ENCODE measurements at regions not wholly inside any gene's neighbourhood (a gene's known extent, or its start where the extent isn't known, plus 50 kb on each side); places are given as distances from the start of the nearest gene placed in this dataset.
"Not testable (repeated sequence)": the region's sequence is repeated elsewhere in the genome, so short reads cannot be mapped to it uniquely, and the experiment has no call there.

GRCh38 chr4:103318327-103318726 is 120.2 kb upstream of the CENPE start:
- H3K4me3 Mint-ChIP-seq: no peak overlapping the region
- H3K9me3 Mint-ChIP-seq: peaks cover 9 to 16% of the 10 kb centered on the region in 2 donors

GRCh38 chr4:103308248-103308561 is 110.1 kb upstream of the CENPE start:
- Mint-ChIP-seq H3K27ac (no peak overlapping the region), H3K4me1 (no peaks in the 10 kb centered on the region)

More at GRCh38 chr4:103318327-103318726, 120.2 kb upstream of the CENPE start:
- peaks cover 0 to 2% of the 10 kb centered on the region in 2 donors for H3K36me3 Mint-ChIP-seq
- no peaks in the 10 kb centered on the region for H3K27me3 Mint-ChIP-seq
- no peaks in the 10 kb centered on the region for H3K4me1 Mint-ChIP-seq
- ATAC-seq (replicated peaks): no peak
- no peak overlapping the region for H3K27ac Mint-ChIP-seq
- no peak for DNase-seq

GRCh38 chr4:103307453-103308247 is 109.5 kb upstream of the CENPE start:
- ATAC-seq (replicated peaks): peak in 1 of 2 donors; percentile 21
- Mint-ChIP-seq H3K4me3 (no peak overlapping the region), H3K27me3 (no peaks in the 10 kb centered on the region)

More at GRCh38 chr4:103308248-103308561, 110.1 kb upstream of the CENPE start:
- ATAC-seq (replicated peaks) (no peak), DNase-seq (no peak)
- Mint-ChIP-seq H3K4me3 (no peak overlapping the region), H3K27me3 (no peaks in the 10 kb centered on the region), H3K36me3 (no peaks in the 10 kb centered on the region), H3K9me3 (peaks cover 0 to 6% of the 10 kb centered on the region in 2 donors)

GRCh38 chr4:103306870-103307375 is 108.8 kb upstream of the CENPE start:
- no peak overlapping the region for H3K27ac Mint-ChIP-seq
- no peaks in the 10 kb centered on the region for H3K4me1 Mint-ChIP-seq
- H3K36me3 Mint-ChIP-seq: no peaks in the 10 kb centered on the region
- no peaks in the 10 kb centered on the region for H3K27me3 Mint-ChIP-seq
- peaks cover 0 to 3% of the 10 kb centered on the region in 2 donors for H3K9me3 Mint-ChIP-seq
- H3K4me3 Mint-ChIP-seq: no peak overlapping the region
- no peak for DNase-seq
- ATAC-seq (replicated peaks): no peak

More at GRCh38 chr4:103307453-103308247, 109.5 kb upstream of the CENPE start:
- DNase-seq: no peak
- Mint-ChIP-seq H3K36me3 (no peaks in the 10 kb centered on the region), H3K27ac (no peak overlapping the region), H3K4me1 (no peaks in the 10 kb centered on the region), H3K9me3 (peaks cover 0 to 6% of the 10 kb centered on the region in 2 donors)

GRCh38 chr4:103305355-103305754 is 107.2 kb upstream of the CENPE start:
- H3K4me1 Mint-ChIP-seq: no peaks in the 10 kb centered on the region
- H3K36me3 Mint-ChIP-seq: no peaks in the 10 kb centered on the region
- no peak overlapping the region for H3K4me3 Mint-ChIP-seq
- no peaks in the 10 kb centered on the region for H3K27me3 Mint-ChIP-seq
- no peak overlapping the region for H3K27ac Mint-ChIP-seq
- DNase-seq (no peak), ATAC-seq (replicated peaks) (no peak)
- peaks cover 0 to 1% of the 10 kb centered on the region in 2 donors for H3K9me3 Mint-ChIP-seq

GRCh38 chr4:103303011-103303410 is 104.9 kb upstream of the CENPE start:
- H3K4me3 Mint-ChIP-seq: no peak overlapping the region
- no peaks in the 10 kb centered on the region for H3K4me1 Mint-ChIP-seq
- DNase-seq (no peak), ATAC-seq (replicated peaks) (no peak)
- H3K27me3 Mint-ChIP-seq: no peaks in the 10 kb centered on the region
- no peaks in the 10 kb centered on the region for H3K9me3 Mint-ChIP-seq
- H3K36me3 Mint-ChIP-seq: no peaks in the 10 kb centered on the region
- no peak overlapping the region for H3K27ac Mint-ChIP-seq

GRCh38 chr4:103292959-103293358 is 94.8 kb upstream of the CENPE start:
- no peak overlapping the region for H3K27ac Mint-ChIP-seq
- no peaks in the 10 kb centered on the region for H3K4me1 Mint-ChIP-seq
- H3K4me3 Mint-ChIP-seq: no peak overlapping the region
- H3K36me3 Mint-ChIP-seq: no peaks in the 10 kb centered on the region
- peaks cover 0 to 1% of the 10 kb centered on the region in 2 donors for H3K9me3 Mint-ChIP-seq
- H3K27me3 Mint-ChIP-seq: no peaks in the 10 kb centered on the region
- DNase-seq: no peak
- no peak for ATAC-seq (replicated peaks)

GRCh38 chr4:103292373-103292772 is 94.2 kb upstream of the CENPE start:
- Mint-ChIP-seq H3K4me3 (no peak overlapping the region), H3K27me3 (no peaks in the 10 kb centered on the region), H3K4me1 (no peaks in the 10 kb centered on the region), H3K27ac (no peak overlapping the region), H3K9me3 (no peaks in the 10 kb centered on the region), H3K36me3 (no peaks in the 10 kb centered on the region)
- no peak for ATAC-seq (replicated peaks)
- DNase-seq: no peak

GRCh38 chr4:103289186-103289585 is 91.0 kb upstream of the CENPE start:
- no peak overlapping the region for H3K27ac Mint-ChIP-seq
- no peak overlapping the region for H3K4me3 Mint-ChIP-seq
- peaks cover 0 to 2% of the 10 kb centered on the region in 2 donors for H3K9me3 Mint-ChIP-seq
- ATAC-seq (replicated peaks) (no peak), DNase-seq (no peak)
- H3K27me3 Mint-ChIP-seq: no peaks in the 10 kb centered on the region
- no peaks in the 10 kb centered on the region for H3K36me3 Mint-ChIP-seq
- no peaks in the 10 kb centered on the region for H3K4me1 Mint-ChIP-seq

- no peak for ATAC-seq (replicated peaks)
- H3K27me3 Mint-ChIP-seq: peaks cover 0 to 9% of the 10 kb centered on the region in 2 donors
Observed at GRCh38 chr4:103272174-103272573, 74.0 kb upstream of the CENPE start.

GRCh38 chr4:103268746-103269145 is 70.6 kb upstream of the CENPE start:
- peaks cover 0 to 3% of the 10 kb centered on the region in 2 donors for H3K9me3 Mint-ChIP-seq
- peaks cover 14% of the 10 kb centered on the region in 2 donors for H3K27me3 Mint-ChIP-seq
- DNase-seq (no peak), ATAC-seq (replicated peaks) (no peak)
- H3K36me3 Mint-ChIP-seq: no peaks in the 10 kb centered on the region
- H3K4me3 Mint-ChIP-seq: no peak overlapping the region
- no peaks in the 10 kb centered on the region for H3K4me1 Mint-ChIP-seq
- no peak overlapping the region for H3K27ac Mint-ChIP-seq

More at GRCh38 chr4:103272174-103272573, 74.0 kb upstream of the CENPE start:
- Mint-ChIP-seq H3K36me3 (no peaks in the 10 kb centered on the region), H3K4me3 (no peak overlapping the region), H3K4me1 (no peaks in the 10 kb centered on the region), H3K27ac (no peak overlapping the region), H3K9me3 (no peaks in the 10 kb centered on the region)
- DNase-seq: no peak

GRCh38 chr4:103264905-103265304 is 66.8 kb upstream of the CENPE start:
- ATAC-seq (replicated peaks) (no peak), DNase-seq (no peak)
- Mint-ChIP-seq H3K27ac (no peak overlapping the region), H3K27me3 (peaks cover 14 to 21% of the 10 kb centered on the region in 2 donors), H3K9me3 (peaks cover 0 to 3% of the 10 kb centered on the region in 2 donors), H3K36me3 (no peaks in the 10 kb centered on the region), H3K4me1 (no peaks in the 10 kb centered on the region), H3K4me3 (no peak overlapping the region)

GRCh38 chr4:103256068-103256467 is 57.9 kb upstream of the CENPE start:
- not testable (repeated sequence) for ATAC-seq (replicated peaks); H3K27me3 Mint-ChIP-seq; H3K4me1 Mint-ChIP-seq; H3K36me3 Mint-ChIP-seq; DNase-seq; H3K4me3 Mint-ChIP-seq; H3K9me3 Mint-ChIP-seq; H3K27ac Mint-ChIP-seq

All from stimulated activated naive B cell treated with anti-CD40 and anti-IgM and Interleukin-4, amounts not matched to agents 10 μg/mL and 1 μg/mL and 100 μg/mL, for 72 hours (primary cell).